ENCODE measurements at regions not wholly inside any gene's neighbourhood (a gene's known extent, or its start where the extent isn't known, plus 50 kb on each side); places are given as distances from the start of the nearest gene placed in this dataset.

DNA sequence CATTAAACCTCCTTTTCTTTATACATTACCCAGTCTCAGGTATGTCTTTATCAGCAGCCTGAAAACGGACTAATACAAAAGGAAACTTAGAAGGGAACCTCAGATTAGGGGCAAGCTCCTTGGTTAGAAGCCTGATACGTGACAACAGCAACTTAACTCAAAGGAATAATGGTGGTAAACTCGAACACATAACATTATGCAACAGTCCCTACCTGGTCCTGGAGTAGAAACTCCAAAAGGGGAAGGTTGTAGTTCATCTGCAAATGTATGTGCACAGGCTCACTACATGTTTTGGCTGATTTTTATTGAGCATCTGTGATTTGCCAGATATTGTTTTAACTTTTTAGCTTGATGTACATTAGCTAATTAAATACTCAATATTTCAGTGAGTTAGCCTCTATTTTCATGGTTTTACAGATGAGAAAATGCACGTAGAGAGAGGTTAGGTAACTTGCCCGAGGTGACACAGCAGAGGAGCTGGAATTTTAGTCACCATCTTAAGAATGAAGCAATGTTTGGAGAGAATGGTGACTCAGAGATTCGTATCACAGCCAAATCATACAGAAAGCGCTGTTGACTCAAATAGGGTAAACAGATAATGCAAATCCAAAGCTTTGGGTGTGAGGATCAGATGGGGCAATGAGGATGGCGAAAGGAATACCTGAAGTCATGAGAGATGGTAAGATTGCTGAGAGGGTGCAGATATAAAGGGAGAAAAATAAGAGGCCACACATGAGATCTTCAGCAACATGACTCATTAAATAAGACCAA lies 194.9 kb upstream of the RBFOX1 start:
- intact Hi-C loops (cut with DNase I) = no loop called here
- Histone ChIP-seq H3K9me3 (no peaks in the 10 kb centered on the region), H3K4me3 (no peak overlapping the region), H3K4me1 (no peaks in the 10 kb centered on the region), H3K27ac (no peak overlapping the region), H3K27me3 (no peaks in the 10 kb centered on the region), H3K36me3 (no peaks in the 10 kb centered on the region)
- DNase-seq (ENCODE audit: extremely low spot score in 2 of 2) = no peak
- TF ChIP-seq POLR2AphosphoS5 (IDR thresholded peaks at IDR 0.05; ENCODE audit: insufficient read depth in 1 of 2, low read depth in 1 of 2) (no peak), POLR2A (IDR thresholded peaks at IDR 0.05) (no peak)
- TF ChIP-seq, protein P1, sequence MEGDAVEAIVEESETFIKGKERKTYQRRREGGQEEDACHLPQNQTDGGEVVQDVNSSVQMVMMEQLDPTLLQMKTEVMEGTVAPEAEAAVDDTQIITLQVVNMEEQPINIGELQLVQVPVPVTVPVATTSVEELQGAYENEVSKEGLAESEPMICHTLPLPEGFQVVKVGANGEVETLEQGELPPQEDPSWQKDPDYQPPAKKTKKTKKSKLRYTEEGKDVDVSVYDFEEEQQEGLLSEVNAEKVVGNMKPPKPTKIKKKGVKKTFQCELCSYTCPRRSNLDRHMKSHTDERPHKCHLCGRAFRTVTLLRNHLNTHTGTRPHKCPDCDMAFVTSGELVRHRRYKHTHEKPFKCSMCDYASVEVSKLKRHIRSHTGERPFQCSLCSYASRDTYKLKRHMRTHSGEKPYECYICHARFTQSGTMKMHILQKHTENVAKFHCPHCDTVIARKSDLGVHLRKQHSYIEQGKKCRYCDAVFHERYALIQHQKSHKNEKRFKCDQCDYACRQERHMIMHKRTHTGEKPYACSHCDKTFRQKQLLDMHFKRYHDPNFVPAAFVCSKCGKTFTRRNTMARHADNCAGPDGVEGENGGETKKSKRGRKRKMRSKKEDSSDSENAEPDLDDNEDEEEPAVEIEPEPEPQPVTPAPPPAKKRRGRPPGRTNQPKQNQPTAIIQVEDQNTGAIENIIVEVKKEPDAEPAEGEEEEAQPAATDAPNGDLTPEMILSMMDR (IDR thresholded peaks at IDR 0.05) = no peak

DNA sequence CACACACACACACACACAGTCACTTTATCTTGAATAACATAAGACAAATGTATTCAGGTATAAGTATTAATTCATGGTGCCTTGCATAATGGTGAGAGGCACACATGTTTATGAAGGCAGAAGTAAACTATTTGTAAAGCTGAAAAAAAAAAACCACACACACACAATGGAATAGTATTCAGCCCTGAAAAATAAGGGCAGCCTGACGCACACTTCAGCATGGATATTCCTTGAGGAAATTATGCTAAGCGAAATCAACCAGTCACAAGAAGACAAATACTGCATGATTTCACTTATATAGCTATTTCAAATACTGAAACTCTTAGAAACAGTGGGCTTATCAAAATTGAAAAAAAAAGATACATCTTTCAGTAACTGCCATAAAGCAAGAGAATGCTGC lies 200.2 kb upstream of the RBFOX1 start:
- Histone ChIP-seq H3K27me3 (no peaks in the 10 kb centered on the region), H3K36me3 (no peaks in the 10 kb centered on the region), H3K4me3 (no peak overlapping the region), H3K4me1 (no peaks in the 10 kb centered on the region), H3K9me3 (no peaks in the 10 kb centered on the region), H3K27ac (no peak overlapping the region)
- TF ChIP-seq POLR2AphosphoS5 (IDR thresholded peaks at IDR 0.05; ENCODE audit: insufficient read depth in 1 of 2, low read depth in 1 of 2) (no peak), POLR2A (IDR thresholded peaks at IDR 0.05) (no peak)
- TF ChIP-seq, protein P1 (IDR thresholded peaks at IDR 0.05) = no peak
- DNase-seq (ENCODE audit: extremely low spot score in 2 of 2) = no peak
- intact Hi-C loops (cut with DNase I) = no loop called here

DNA sequence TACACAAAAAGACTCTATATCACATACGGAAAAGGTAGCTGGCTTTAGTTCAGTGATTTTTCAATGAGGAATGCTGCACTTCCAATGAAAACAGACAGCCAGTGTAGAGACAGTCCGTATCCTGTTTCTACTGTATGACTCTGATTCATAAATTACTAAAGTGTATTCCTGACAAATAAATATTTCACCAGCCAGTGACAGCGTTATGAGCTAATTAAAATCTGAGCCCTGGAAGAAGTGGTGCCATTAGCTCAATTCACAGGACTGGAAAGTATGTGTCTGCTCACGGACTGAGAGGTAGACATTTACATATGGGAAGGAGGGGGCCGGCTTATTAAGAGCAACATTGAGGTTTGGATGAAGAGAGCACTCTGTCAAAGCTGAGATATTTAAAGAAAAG lies 207.9 kb upstream of the RBFOX1 start:
- Histone ChIP-seq H3K27me3 (no peaks in the 10 kb centered on the region), H3K27ac (no peak overlapping the region), H3K4me3 (no peak overlapping the region), H3K36me3 (no peaks in the 10 kb centered on the region), H3K4me1 (no peaks in the 10 kb centered on the region), H3K9me3 (no peaks in the 10 kb centered on the region)
- TF ChIP-seq POLR2A (IDR thresholded peaks at IDR 0.05) (no peak), POLR2AphosphoS5 (IDR thresholded peaks at IDR 0.05; ENCODE audit: insufficient read depth in 1 of 2, low read depth in 1 of 2) (no peak)
- TF ChIP-seq, protein P1 (IDR thresholded peaks at IDR 0.05) = no peak
- intact Hi-C loops (cut with DNase I) = no loop called here
- no peak for DNase-seq (ENCODE audit: extremely low spot score in 2 of 2)

DNA sequence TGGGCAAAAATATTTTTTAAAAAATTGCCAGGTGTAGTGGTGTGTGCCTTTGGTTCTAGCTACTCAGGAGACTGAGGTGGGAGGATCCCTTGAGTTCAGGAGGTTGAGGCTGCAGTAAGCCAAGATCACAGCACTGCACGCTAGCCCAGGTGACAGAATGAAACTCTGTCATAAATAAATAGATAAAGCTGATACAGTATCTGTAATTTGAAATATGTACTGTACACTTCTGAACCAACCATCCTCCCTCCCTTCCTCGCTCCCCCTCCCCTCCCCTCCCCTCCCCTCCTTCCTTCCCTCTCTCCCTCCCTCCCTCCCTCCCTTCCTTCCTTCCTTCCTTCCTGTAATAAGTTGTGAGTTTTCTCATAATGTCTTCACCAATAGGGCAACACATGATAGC lies 208.4 kb upstream of the RBFOX1 start:
- intact Hi-C loops (cut with DNase I) = no loop called here
- H3K27me3 ChIP-seq = no peaks in the 10 kb centered on the region
- no peaks in the 10 kb centered on the region for H3K4me1 ChIP-seq
- TF ChIP-seq, protein P1 (IDR thresholded peaks at IDR 0.05) = no peak
- TF ChIP-seq POLR2A (IDR thresholded peaks at IDR 0.05) (no peak), POLR2AphosphoS5 (IDR thresholded peaks at IDR 0.05; ENCODE audit: insufficient read depth in 1 of 2, low read depth in 1 of 2) (no peak)
- no peaks in the 10 kb centered on the region for H3K36me3 ChIP-seq
- H3K9me3 ChIP-seq = no peaks in the 10 kb centered on the region
- H3K4me3 ChIP-seq = no peak overlapping the region
- no peak for DNase-seq (ENCODE audit: extremely low spot score in 2 of 2)
- no peak overlapping the region for H3K27ac ChIP-seq

DNA sequence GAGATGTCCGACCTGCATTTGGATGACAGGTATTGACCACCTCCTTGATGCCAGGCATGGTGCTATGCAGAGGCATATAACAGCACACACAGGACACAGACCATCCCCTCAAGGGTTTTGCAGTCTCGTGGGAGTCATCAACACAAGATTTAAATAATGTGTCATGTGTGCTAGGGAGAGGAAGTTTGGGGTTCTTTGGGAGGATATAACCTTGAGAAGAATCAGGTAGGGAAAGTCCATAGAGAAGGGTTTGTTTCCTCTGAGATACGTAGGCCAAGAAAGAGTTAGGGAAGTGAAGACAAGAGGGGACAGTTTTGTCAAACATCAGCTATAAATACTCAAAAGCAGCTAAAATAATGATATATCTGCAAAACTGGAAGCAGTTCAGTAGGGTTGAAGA lies 215.9 kb upstream of the RBFOX1 start:
- intact Hi-C loops (cut with DNase I) = no loop called here
- Histone ChIP-seq H3K36me3 (no peaks in the 10 kb centered on the region), H3K9me3 (no peaks in the 10 kb centered on the region), H3K27me3 (no peaks in the 10 kb centered on the region), H3K4me3 (no peak overlapping the region), H3K4me1 (no peaks in the 10 kb centered on the region), H3K27ac (no peak overlapping the region)
- no peak for DNase-seq (ENCODE audit: extremely low spot score in 2 of 2)
- TF ChIP-seq POLR2AphosphoS5 (IDR thresholded peaks at IDR 0.05; ENCODE audit: insufficient read depth in 1 of 2, low read depth in 1 of 2) = no peak

All from vagina (tissue), 2 donors.